AG09309 (cell line): ENCODE measurements at regions not wholly inside any gene's neighbourhood (a gene's known extent, or its start where the extent isn't known, plus 50 kb on each side); places are given as distances from the start of the nearest gene placed in this dataset.

Experiments used
- DNase-seq: peaks from one replicate; pipeline ENCODE4 v3.0.0-alpha.2; 2010; ENCODE audit warnings: low read depth
- H3K4me3 ChIP-seq: 2 replicates; pipeline ENCODE4 v1.5.1; 2011; ENCODE audit warnings: mild to moderate bottlenecking, low read depth, low read length, moderate library complexity; ENCODE audit not compliant: control insufficient read depth
- TF ChIP-seq, protein P1 (sequence below): IDR thresholded peaks from 2 replicates; pipeline ENCODE4 v1.5.1; 2011; ENCODE audit warnings: mild to moderate bottlenecking, low read depth, low read length, inconsistent platforms; ENCODE audit not compliant: insufficient read depth, control insufficient read depth; ENCODE audit errors: missing control alignments

DNA sequence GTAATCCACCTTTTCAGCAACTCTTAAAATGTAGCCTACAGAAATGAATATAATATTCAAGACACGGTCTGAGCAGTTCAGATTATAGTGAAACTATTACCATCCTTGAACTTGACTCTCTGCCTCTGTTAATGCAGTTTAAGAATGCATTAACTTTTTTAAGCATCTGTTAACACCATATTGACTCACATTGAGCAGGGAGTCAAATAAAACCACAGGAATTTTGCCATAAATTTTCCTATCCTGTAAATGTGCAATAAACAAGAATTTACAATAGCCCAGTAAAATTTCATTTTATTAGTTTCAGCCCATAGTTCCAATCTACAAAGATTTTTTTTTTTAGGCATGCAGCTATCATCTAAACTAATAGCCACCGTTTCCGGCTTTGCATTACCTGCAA is 239.2 kb upstream of the DEFB112 start:
- H3K4me3 ChIP-seq = no peak overlapping the region
- DNase-seq = no peak
- TF ChIP-seq, protein P1, sequence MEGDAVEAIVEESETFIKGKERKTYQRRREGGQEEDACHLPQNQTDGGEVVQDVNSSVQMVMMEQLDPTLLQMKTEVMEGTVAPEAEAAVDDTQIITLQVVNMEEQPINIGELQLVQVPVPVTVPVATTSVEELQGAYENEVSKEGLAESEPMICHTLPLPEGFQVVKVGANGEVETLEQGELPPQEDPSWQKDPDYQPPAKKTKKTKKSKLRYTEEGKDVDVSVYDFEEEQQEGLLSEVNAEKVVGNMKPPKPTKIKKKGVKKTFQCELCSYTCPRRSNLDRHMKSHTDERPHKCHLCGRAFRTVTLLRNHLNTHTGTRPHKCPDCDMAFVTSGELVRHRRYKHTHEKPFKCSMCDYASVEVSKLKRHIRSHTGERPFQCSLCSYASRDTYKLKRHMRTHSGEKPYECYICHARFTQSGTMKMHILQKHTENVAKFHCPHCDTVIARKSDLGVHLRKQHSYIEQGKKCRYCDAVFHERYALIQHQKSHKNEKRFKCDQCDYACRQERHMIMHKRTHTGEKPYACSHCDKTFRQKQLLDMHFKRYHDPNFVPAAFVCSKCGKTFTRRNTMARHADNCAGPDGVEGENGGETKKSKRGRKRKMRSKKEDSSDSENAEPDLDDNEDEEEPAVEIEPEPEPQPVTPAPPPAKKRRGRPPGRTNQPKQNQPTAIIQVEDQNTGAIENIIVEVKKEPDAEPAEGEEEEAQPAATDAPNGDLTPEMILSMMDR = no peak

DNA sequence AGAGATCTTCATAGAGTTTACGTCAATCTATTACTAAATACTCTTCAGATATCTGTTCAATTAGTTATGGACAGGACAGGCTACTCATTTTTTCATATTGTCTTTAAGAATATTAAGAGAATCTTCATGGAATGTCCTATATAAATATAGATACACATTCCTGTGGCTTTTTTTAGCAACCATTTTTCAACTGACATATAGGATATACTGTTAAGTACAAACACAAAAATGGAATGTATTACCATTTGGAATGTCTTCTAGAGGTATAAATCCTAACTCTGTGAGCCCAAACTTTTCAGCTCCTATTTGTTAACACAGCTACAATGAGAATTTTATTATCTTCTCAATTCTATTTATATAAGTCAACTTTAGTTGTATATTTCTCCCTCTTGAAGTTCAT is 239.6 kb upstream of the DEFB112 start:
- DNase-seq = no peak

DNA sequence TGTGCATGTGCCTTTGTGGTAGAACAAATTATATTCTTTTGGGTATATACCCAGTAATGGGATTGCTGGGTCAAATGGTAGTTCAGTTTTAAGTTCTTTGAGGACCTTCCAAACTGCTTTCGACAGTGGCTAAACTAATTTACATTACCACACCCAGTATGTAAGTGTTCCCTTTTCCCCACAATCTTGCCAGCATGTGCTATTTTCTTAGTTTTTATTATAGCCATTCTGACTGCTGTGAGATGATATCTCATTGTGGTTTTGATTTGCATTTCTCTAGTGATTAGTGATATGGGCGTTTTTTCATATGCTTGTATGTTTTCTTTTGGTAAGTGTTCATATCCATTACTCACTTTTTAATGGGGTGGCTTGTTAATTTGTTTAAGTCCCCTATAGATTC is 251.6 kb upstream of the DEFB112 start:
- no peak for DNase-seq
- no peak overlapping the region for H3K4me3 ChIP-seq
- TF ChIP-seq, protein P1 = no peak

More for the DNA sequence above, 239.6 kb upstream of the DEFB112 start:
- TF ChIP-seq, protein P1 = no peak
- no peak overlapping the region for H3K4me3 ChIP-seq

DNA sequence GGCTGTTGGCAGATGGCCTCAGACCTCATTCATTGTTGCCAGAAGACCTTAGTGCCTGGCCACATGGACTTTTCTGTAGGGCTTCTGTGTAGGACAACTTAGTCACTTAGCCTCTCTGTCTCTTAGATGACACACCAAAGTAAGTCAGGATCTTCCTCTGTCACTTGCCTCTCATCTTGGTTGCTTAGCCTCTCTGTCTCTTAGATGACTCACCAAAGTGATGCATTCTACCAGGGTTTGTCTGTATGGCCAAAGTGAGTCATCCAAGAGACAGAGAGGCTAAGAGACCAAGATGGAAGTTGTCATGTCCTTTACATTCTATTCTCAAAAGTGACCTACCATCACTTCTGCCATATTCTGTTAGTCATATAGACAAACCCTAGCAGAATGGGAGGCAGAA is 255.9 kb upstream of the DEFB112 start:
- TF ChIP-seq, protein P1 = no peak
- no peak for DNase-seq
- H3K4me3 ChIP-seq = no peak overlapping the region

DNA sequence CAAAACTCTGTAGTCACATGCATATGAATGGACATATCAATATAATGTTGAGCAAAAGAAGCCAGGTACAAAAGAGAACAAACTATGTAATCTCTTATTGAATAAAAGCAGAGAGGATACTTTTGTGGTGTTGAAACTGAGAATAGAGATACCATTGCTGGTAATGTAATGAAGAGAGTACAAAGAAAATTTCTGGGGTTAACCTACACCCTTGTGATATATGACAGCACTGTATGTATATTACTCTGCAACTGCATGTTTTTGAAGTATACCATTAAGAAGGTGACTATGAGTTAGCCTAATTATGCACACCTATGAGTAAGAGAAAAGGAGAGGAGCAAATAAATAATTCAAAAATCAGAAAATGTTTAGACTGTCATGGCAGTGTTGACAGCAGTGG is 268.8 kb upstream of the DEFB112 start:
- no peak overlapping the region for H3K4me3 ChIP-seq
- TF ChIP-seq, protein P1 = no peak
- no peak for DNase-seq

DNA sequence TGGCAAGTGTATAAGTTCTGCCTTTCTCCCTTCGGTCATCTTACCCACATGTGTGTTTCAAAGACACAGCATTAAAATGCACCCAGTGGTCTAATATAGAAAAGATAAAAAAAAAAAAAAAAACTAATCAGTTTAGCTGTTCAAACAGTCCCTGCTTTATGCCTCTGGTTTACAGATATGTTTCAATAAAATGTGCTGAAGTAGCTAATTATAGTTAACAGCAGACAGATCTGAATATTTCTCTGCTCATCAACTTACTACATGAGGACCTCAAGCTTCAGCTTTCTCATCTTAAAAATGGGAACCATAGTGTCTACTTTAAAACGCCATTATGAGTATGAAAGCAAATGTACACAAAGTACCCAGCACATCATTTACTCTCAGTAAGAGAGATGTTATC is 280.6 kb upstream of the DEFB112 start:
- H3K4me3 ChIP-seq = no peak overlapping the region
- DNase-seq = no peak
- TF ChIP-seq, protein P1 = no peak

DNA sequence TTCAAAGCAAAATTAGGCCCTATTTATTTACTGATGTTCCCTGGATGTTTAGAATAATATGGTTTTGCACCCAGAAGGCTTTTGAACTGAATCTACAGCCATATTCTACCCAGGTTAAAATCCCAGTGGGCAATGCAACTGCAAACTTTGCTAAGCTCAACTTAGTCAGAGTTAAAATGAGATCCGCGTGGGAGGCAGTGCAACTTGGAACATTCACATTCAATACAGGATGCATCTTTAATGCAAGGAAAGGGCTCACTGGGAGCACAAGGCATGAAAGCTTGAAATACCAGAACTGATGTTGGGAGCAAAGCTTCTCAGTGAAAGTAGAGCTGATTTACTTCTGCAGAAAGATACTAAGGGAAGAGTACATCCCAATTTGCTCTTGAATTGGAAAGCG is 281.2 kb upstream of the DEFB112 start:
- TF ChIP-seq, protein P1 = no peak
- no peak for DNase-seq
- no peak overlapping the region for H3K4me3 ChIP-seq
